ENCODE measurements at regions not wholly inside any gene's neighbourhood (a gene's known extent, or its start where the extent isn't known, plus 50 kb on each side); places are given as distances from the start of the nearest gene placed in this dataset.
A peak's percentile ranks its signal among the peaks of the same experiment; 100 is the strongest.

DNA sequence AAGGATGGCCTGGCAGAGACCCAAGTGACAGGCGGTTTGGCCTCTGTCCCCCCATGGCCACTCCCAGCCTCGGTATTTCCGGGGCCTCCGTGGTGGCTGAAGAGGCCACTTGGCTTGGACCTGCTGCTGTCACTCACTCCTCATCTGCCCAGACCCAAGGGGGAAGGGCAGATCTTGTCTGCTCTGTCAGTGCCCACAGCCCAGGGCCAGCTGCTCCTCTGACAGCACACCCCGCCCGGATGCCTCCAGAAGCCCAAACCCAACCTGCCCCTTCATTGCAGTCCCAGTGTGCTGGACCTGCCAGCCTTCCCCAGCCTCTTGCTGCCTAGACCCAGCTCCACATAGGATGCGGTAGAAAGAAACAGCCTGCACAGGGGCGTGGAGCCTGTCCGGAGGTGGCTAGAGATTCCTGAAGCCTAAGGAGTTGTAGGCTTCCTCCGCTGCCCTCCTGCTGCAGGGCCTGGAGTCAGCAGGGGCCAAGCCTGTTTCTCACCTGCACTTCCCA is 52.0 kb downstream of the MAGEF1 start:
- peak; percentile 28 for DNase-seq

DNA sequence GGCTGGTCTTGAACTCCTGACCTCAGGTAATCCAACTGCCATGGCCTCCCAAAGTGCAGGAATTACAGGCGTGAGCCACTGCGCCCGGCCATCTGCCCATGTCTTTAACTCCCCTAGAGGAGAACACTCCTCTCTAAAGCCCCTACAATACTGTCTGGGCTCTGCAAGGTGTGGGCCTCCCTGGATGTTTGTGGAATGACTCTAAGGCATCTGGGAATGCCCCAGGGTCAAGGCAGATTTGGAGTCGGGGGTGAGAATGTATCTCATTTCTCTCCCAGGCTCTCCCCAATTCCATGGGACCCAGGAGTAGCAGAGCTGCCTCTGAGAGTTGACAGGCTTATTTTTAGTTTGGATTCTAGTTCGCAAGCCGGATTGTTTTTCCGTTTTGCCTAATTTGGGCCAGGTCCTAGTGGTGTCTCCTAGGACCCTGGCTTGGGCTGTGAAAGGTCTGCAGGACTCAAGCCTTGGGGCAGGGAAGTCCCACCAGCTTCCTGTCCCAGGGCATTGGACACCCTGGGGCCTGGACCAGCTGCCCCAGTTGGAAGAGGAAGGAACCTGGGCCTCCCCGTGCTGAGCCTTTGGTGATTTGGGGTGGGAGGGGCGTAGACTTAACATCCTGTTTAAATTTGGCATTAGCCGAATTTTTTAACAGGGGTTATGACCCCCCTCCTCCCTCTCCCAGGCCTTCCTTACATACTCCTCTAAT is 53.5 kb downstream of the MAGEF1 start:
- no peak for DNase-seq

DNA sequence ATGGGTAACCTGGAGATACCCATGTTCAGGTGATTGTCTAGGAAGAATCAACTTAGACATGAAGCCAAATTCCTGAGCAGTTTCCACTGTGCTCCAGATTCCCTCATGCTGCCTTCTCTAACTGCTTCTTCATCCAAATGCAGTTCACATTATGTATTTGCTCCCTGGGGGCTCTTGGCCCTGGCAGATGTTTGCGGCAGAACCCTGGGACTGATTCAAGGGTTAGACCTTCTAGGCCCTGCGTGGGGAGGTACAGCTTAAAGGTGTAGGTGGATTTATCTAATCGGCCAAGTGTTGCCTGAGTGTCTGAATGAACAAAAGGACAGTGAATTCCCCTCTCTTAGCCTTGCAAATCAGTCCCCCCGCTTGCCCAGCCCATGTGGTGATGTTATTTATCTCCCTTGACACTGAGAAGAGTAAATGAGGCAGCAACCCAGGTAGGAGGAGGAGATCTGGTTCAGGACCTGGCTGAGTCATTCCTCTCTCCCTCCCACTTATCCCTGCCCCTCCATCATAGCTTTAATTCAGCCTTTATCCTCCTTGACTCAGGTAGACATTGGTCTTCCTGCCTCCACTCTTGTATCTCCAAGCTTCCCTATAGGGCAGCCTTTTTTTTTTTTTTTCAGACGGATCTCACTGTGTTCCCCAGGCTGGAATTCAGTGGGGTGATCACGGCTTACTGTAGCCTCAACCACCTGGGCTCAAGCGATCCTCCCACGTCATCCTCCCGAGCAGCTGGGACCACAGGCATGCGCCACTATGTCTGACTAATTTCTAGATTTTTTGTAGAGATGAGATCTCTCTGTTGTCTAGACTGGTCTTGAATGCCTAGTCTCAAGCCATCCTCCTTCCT is 54.8 kb downstream of the MAGEF1 start:
- DNase-seq = peak; percentile 94

DNA sequence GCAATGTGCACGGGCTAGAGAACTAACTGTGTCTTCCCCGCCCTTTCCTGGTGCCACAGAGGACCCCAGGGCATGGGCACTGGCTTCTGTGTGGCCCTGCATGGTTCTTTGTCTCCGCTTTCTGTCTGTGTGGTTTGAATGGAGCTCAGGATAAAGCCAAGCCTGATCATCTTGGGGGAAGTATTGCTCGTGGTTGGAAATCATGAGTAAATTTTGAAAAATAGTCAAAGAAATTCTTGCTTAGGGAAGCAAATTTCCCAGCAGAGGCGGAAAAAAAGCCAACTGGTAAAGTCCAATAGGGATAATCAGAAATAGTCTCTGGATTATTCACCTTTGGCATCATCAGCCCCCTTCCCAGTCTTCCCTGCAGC is 55.4 kb downstream of the MAGEF1 start:
- DNase-seq = no peak

DNA sequence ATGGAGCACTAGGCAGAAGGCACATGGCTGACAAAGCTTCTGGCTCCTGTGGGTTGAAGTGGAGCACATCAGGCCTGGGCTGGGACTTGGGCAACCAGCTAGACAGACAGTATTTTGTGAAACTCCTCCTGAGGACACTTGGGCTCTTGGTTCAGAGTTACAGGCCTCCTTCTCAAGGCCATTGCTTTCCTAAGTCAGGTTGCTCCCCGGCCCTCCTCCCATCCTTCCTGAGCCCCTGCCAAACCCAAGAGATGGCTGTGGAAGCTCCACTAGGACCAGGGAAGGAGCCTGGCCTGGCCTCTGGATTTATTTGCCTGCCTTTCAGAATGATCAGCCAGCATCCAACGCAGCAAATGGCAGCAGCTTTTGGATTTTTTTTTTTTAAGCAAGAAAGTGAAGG is 56.3 kb downstream of the MAGEF1 start:
- no peak for DNase-seq

DNA sequence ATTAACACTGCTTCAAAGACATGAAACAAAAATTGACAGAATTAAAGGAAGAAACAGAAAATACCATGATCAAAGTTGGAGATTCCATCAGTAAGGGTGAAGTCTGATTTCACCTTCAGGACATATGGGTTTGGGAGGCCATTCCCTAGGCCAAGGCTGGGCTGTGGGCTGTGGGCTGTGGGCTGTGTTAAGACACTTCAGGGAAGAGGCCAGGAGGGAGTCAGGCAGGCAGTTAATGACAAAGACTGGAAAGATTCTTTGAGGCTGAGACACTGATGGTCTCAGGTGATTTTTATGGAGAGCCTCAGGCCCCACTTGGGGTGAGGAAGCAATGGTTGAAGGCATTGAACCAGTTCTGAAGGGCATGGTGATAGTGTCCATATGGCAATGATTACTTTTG is 57.5 kb downstream of the MAGEF1 start:
- DNase-seq = no peak

DNA sequence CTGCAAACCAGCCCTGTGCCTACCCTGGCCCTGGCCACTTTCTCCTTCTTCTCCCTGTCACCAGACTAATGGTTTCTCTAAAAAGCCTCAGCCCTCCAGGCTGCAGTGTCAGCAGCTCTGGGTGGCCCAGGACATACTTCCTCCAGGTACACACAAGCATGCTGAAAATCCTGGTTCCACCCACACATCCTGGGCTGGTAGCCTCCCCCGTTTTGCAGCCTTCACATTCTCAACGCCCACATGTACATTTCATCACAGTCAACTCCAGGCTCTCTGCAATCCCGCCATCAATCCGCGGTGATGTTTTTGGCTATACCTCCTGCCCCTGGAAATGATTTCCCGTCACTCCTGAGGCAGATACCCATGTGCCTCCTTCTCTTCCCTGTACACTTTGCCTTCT is 59.4 kb downstream of the MAGEF1 start:
- no peak for DNase-seq

DNA sequence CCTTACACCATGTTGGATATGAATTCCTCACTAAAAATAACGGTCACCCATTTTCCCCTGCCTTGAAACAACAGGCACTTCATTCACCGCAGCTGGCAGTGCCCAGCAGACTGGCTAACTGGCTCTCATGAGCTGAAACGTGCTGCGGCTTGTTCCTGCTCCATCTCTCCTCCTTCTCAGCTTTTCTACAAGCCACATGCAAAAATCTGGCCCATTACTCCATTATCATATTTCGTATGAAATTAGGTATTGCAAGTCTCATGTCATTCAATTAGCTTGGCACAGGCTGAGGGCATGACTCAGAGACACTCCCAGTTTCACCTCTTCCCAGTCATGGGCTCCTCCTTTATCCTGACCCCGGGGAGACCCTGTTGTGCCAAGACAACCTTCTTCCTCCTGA is 60.0 kb downstream of the MAGEF1 start:
- no peak for DNase-seq

DNA sequence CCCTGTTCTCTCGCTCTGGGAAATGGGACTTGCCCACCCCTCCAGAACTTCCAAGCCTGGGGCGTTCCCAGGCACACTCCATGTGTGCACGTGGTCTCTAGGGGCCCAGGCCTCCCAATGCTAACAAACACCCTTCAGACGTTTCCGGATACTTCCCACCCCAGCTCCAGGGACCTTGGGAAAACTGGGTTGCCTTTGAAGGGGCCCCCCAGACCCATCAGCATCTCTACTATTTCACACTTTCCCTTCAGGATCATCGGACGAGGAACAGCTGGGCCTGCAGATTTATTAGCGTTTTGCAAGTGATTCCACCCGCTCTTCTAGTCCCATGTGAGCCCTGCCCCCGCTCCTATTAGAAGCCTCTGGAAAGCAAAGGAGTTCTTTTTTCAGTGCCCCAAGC is 63.2 kb downstream of the MAGEF1 start:
- DNase-seq = no peak

DNA sequence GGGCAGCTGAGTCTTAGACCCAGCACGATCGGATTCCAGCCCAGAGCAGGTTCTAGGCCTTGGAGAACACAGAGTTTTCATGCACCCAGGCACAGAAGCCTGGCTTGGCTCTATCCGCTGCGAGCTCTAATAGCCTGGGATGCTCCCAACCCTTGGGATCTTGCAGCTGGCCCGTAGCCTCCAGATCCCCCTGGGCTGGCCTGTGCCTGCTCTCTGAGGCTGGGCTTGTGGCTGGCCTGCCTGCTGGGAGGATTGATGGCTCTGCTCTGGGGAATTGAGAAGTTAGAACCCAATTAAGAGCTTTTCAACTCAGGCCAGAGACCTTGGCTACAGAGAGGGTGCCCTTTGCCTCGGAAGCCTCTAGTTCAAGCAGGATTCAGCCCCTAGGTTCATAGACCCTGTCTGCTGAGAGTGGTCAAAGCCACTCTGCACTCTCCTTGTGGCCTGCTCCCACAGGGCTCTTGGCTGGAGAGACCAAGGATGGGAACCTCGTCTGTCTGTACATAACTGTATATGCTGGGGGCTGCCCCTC is 64.4 kb downstream of the MAGEF1 start:
- no peak for DNase-seq

DNA sequence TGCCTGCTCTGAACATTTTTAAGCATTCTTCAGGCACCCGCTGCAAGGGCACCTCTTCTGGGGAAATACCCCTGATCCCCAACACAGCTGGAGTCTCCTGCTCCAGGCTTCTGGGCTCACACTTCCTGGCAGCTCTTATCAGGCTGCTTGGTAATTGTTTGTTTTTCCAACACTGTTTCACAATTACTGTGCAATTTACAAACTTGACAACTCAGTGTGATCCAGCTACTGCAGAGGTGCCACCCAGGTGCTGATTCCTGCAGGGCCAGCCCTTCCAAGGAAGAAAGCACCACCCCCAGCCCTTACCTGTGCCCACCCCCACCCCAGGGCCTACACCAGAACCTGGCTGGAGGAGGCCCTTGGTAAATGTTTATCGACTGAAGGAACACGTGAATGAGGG is 66.5 kb downstream of the MAGEF1 start:
- DNase-seq = no peak

DNA sequence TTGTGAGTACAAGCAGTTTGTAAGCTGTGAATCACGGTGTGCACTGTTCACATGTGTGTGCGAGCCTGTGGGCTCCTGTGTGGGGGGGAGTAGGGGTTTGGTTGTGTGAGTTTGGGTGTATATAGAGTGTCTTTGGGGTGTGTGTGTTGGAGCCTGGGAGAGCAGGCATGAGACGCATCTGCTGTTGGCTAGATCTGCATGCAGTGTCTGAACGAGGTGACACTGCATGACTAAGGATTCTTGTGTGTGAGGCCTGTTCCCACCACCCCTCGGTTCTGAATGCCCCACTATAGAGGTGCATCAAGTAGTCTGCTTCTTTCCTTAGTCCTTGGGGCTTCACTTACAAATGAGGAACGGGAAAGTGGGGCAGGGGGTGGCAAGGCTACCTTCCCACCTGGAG is 68.4 kb downstream of the MAGEF1 start:
- no peak for DNase-seq

DNA sequence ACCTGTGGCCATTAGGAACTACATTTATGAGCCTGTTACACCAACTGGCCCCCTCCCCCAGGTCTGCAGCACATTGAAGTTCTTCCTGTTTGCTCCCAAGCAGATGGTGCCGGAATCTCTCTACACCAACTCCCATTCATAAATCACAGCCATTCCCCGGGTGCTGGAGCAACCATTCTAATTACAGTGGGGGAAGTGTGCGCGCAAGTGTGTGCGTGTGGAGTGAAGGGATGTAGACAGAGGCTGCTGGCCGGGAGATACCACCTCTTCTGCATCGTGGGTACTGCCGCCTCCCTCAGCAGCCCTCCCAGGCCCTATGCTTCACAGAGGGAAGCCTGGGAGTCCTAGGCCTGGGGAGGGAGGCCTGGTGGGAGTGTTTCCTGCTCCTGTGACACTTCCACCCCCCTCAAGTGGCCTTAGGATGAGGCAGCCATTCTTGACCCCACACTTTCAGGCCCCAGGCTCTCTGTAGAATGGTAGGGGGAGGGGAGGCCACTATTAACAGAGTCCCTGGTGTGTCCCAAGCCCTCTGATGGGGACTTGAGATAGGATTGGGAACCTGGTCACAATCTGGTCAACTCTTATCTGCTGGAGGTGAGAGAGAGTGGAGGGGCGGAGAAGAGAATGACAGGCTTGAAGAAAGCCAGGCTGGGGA is 69.1 kb downstream of the MAGEF1 start:
- DNase-seq = peak; percentile 29

DNA sequence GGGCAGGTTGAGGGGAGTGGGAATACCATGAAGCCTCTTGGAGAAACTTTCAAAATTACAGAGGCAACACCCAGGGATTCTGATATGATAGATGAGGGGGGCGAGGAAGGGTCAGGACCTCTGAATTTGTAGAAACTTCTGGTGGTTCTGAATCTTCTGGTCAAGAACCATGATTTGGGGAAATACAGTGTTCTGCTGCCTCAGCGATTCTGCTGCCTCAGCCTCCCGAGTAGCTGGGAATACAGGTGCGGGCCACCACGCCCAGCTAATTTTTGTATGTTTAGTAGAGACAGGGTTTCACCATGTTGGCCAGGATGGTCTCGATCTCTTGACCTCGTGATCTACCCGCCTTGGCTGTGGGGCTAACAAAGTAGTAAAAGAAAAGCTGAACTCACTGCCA is 70.4 kb downstream of the MAGEF1 start:
- DNase-seq = no peak

DNA sequence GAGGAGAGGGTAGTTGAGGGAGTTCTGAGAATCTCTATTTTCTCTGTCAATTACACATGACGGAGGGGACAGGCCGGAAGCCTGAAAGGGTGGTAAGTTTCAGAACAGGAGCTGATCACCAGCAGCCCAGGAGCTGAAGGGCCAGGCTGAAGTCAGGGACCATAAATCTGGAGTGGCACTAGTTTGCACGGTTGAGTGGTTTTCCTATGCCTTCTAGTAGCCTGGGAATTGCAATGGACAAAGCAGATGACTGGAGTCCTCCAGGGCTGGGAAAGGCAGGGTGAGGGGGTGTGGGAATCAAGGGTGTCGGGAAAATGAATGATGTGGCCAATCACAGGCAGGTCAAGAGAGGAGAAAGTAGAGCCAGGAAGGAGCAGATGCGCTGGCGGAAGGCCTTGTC is 72.5 kb downstream of the MAGEF1 start:
- no peak for DNase-seq

DNA sequence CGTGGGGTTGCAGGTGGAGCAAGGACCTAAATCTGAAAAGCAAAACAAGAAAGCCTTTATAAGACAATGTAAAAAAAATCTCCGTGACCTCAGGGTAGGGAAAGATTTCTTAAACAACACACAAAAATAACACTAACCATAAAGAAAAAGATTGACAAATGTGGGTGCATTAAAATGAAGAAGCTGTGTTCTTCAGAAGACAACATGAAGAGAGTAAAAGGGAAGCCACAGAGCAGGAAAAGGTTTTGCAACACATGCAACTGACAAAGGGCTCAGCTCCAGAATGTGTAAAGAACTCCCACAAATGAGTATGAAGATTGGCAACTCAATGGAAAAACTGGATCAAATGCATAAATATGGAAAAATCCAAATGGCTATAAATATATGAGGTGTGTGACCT is 74.2 kb downstream of the MAGEF1 start:
- DNase-seq = no peak

DNA sequence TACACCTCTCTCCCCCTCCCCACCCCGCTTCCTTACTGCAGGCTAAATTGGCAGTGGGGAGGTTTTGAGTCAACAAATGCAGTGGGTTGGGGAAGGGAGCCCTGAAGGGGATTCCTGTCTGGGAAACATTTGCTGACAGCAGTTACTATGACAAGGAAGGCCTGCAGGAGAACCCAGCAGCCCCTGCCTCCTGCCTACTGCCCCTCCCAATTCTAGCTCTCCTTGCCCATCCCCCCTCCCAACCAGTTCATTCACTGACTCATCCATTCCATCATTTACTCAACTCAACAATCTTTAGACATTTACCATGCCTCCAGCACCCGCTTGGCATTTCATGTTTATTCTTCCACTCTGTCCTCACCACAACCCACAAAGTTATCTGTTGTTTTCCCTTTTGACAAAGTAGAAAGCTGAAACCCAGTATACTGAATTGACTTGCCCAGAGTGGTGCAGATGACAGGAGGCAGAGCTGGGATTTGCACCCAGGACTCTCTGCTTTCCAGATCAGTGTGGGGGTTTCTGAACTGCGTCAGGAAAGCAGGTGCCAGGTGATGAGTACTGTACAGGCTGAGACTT is 75.0 kb downstream of the MAGEF1 start:
- DNase-seq = peak; percentile 85

DNA sequence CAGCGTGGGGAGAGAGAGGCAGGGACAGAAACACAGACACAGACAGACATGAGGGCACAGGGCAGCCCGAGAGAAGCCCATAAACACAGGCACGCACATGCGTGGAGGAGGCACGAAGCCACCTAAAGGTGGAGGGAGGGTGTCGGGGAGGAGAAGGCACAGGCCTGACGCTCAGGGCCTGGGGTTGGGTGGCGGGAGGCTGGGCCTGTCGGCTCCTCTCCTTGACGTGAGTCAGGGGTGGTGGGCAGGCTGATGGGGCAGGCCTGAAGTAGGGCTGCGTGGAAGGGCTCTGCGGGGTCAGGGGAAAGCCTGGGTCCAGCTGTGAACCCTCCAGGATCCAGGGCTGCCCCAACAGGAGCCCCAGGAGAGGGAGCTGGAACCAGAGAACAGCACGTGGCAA is 74.2 kb downstream of the EPHB3 start:
- no peak for DNase-seq

DNA sequence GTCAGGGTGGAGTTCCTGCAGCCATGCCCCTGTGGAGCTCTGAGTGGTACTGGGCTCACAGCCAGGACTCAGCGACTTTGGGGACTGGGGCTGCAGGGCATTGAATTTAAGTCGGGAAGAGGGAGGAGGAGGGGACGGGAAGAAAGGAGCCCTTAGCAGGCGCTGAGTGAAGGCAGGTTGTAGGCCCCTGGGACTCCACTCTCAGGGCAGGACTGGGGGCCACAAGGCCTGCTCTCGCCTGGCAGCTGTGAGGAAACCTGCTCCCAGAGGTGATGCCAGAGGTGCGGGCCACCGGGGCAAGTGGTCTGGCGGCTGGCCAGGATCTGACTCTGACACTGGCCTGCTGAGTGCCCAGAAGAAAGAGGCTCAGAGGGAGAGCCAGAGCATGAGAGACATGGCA is 73.5 kb downstream of the EPHB3 start:
- DNase-seq = no peak

DNA sequence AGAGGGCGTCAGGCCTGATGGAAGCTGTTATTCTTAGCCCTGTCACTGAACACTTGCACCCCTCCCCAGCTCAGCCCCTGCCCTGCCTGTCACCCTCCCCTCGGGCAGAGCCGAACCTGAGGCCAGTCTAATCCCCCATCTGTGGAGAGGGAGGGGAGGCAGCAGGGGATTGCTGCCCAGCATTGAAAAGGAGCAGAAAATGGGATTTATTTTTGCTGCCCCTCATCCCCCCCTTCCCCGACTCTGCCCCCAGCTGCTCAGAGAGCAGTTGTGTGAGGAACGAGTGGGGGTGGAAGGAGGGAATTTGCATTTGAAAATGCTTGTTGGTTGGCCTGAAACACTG is 71.6 kb downstream of the EPHB3 start:
- no peak for DNase-seq

DNA sequence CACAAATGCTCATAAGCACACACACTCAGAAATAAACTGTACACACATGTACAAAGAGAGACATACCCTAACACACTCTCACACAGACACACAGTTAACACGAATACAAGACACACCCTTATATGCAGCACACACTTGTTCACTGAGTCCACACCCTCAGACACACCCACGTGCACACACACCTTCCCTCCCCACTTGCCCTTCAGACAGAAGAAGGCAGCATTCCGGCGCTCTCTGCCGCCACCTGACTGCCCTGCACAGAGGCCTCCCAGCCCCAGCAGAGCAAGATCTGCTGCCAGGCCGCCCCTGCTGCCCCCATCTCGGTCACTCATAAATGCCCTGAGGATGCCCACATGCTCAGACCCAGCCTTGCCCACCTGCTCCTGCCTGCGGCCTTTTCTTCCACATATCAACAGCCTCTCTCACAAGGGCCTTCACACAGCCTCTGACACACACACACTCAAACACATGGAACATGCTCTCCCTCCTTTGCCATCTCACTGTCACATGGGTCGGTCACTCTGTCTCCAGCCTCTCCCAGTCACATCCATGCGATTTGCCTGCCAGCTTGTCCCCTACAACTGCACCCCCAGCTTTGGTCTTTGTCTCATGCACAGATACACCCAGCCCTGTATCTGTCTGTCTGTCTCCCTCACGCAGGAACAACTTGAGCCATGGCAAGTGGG is 71.1 kb downstream of the EPHB3 start:
- no peak for DNase-seq

All from fibroblast of upper back skin (primary cell).